Stimulated activated CD8-positive, alpha-beta memory T cell treated with anti-CD3 and anti-CD28 coated beads, Interleukin-15, amount 100 ng/mL, for 1 hour (primary cell): ENCODE measurements at regions not wholly inside any gene's neighbourhood (a gene's known extent, or its start where the extent isn't known, plus 50 kb on each side); places are given as distances from the start of the nearest gene placed in this dataset.
A peak's percentile ranks its signal among the peaks of the same experiment; 100 is the strongest.
"Not testable (repeated sequence)": the region's sequence is repeated elsewhere in the genome, so short reads cannot be mapped to it uniquely, and the experiment has no call there.

Source experiments
- DNase-seq: peaks from one replicate; pipeline ENCODE4 v3.0.0-alpha.2; 2020; ENCODE audit warnings: low read depth

- DNase-seq = no peak
These were observed 51.8 kb upstream of the MYB start for GRCh38 chr6:135129136-135129856.

GRCh38 chr6:135128268-135128914 lies 52.7 kb upstream of the MYB start:
- DNase-seq = peak; percentile 14

- no peak for DNase-seq
These were observed 54.4 kb upstream of the MYB start for GRCh38 chr6:135126729-135127128.

DNA sequence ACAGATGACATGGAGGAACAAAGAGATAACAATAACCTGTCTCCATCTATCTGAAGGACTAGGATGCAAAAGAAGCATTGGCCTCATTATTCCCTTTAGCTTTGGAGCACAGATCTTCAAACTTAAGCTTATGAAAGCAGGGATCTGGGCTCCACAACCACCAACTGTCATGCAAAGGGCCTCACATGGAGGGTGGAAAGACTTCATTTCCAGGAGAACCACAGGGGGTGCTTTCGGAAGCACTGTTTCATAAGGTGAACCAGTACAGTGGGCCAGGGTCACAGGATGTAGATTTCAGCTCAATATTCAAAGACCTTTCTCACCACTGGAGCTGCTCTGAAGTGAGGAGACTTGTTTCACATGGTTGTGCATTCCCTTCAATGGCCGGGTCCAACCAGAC lies 55.1 kb upstream of the MYB start:
- DNase-seq = no peak

GRCh38 chr6:135121434-135121833 lies 59.7 kb upstream of the MYB start:
- no peak for DNase-seq

DNA sequence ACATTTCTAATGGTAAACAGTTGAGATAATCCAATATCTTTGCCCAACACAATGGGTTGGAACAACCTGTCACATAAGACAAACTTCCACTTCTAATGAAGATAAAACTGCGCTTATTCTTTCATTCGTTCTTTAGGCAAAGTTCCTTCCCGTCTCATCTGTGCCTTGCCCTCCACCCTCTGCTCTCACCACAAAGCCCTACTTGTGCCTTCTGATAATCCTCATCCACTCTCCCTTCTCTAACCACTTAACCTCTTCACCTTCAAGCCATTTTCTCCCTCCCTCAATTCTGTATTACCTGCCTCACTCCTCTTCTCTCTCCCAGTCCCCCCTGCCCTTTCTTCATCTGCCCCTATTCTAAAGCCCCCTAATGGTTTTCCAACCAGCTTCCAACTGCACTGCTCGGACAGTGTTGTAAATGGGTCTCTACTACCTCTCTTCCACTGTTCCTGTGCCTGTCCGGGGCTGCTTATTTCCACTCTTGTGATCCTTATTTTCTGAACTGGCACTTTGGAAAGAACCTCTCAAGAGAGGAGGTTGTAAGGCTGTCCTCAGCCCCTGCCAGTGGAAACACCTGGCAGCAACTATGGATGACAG lies 62.9 kb upstream of the MYB start:
- DNase-seq = no peak

GRCh38 chr6:135117413-135117968 lies 62.9 kb upstream of the HBS1L start:
- DNase-seq = no peak

DNA sequence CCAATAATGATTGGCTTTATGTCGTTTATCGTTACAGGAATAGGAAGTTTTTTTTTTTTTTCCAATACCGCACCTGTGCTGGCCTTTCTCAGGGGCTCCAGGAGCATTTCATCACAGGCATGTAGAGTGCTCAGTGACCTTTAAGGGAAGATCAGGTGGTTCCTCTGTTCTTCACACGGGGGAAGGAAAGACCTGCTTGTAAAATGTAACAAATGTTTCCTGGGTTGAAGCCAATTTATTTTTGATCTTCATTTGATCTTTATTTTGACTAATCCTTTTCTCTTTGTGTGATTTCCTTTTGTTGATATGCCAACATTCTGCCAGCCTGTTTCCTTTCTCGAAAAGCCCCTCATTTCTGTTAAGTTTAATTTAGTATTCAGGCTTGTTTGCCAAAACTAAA lies 61.9 kb upstream of the HBS1L start:
- DNase-seq = no peak

DNA sequence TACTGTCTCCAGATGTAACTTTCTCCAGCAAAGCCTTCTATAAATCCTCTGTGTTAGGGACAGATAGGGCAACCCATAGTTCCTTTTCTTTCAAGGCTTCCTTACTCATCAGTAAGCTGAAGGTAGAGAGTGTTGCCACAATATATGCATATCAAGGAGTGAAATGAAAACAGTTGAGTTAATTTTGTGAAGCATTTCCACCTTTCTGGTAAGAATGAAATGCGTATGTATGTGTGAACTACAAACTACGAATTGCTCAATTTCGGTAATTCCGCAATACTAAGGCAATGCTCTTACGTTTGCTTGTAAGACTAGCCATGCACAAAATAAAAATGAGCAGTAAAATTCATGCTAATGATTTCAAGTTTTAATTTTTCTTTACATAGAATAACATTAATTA lies 61.2 kb upstream of the HBS1L start:
- DNase-seq = no peak

GRCh38 chr6:135115411-135115810 lies 60.8 kb upstream of the HBS1L start:
- no peak for DNase-seq

DNA sequence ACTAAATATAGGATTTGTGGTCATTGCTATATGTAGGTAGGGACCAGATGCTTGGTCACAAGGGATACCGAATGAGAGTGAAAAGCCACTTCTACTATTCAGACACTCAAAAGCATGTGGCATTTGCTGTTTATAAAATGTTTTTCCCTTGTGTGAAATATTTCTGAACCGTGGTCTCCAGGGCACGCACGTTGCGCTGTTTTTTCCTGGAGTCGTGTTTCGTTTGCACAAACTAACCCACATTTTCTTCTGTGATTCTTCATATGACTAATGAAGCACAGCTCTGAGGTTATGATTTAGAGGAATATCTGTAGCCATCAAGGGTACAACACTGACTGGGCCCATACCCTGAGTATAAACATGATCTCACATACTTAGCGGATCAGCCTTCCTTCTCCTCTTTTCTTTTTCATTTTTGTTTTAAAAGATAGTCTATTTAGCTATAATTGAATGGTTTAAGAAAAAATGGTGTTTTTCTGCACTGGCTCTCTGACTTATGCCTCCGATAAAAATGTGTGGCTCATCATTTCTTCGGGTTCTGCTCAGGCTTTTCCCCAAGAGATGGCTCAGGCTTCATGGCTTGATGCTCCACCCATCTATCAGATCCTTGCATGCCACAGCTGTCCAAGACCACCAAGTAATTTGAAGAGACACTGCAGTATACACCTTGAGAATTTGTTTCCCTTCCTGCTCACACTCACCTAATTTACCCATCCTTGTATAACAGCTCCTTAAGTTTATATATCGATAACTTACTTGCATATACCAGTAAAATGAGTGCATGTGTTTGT lies 59.9 kb upstream of the HBS1L start:
- no peak for DNase-seq

DNA sequence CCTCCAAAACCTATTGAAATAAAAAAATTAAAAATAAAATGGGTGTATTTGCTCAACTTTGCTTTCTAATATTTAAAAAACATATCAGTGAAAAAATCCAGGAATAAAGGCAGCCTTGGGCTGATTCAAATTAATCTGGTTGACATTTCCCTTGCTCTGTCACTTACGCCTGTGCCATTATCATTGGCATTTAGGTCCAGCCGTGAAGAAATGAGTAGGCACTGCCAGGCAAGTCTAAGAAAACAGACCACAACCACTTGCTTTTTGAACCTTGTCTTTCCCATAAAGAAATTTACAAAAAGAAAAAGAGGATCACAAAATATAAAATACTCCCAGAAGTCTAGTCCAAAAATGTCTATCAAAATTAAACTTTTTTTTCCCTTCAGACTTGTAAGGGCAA lies 59.2 kb upstream of the HBS1L start:
- no peak for DNase-seq

DNA sequence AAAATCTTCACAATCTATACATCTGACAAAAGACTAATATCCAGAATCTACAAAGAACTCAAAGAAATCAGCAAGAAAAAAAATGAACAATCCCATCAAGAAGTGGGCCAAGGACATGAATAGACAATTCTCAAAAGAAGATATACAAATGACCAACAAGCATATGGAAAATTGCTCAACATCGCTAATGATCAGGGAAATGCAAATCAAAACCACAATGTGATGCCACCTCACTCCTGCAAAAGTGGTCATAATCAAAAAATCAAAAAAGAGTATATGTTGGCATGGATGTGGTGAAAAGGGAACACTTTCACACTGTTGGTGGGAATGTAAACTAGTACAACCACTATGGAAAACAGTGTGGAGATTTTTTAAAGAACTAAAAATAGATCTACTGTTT lies 58.3 kb upstream of the HBS1L start:
- DNase-seq = not testable (repeated sequence)

DNA sequence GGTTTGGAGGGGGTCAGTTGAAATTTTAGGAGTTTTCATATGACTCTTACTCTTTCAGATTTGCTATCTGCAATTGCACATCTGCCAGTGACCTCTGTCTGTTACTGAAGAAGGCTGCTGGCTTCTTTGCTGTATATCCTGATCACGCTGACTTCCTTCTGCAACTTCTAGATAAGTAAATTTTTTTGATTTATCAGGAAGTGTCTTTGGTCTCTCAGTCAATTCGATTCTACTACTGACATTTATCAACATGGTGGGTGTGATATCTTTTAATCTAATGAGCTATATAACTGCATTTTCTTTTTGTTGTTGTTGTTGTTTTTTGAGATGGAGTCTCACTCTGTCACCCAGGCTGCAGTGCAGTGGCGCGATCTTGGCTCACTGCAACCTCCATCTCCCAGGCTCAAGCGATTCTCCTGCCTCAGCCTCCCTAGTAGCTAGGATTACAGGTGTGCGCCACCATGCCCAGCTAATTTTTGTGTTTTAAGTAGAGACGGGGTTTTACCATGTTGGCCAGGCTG lies 55.7 kb upstream of the HBS1L start:
- DNase-seq = not testable (repeated sequence)

GRCh38 chr6:135109761-135110160 lies 55.1 kb upstream of the HBS1L start:
- DNase-seq = no peak

DNA sequence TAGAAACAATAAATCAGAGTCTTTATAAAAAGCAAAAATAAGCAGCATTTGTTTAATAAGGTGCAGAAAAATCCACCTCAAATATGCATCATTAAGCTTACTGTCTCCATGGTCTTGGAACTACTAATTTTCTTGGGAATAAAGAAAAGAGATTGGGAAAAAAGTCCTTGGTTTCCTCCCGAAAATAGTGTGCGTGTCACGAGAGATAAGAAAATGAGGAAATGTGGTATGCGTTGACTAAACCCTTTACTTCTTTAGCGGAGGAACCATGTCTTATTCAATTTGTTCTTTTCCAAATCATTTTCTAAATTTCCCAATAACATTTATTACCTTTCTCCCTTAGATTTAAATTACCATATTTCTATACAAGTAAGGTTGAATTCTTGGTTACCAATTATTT lies 54.1 kb upstream of the HBS1L start:
- no peak for DNase-seq

- no peak for DNase-seq
These were observed 52.0 kb upstream of the HBS1L start for GRCh38 chr6:135106611-135107010.

- DNase-seq = no peak
These were observed 51.1 kb upstream of the HBS1L start for GRCh38 chr6:135105710-135106109.

DNA sequence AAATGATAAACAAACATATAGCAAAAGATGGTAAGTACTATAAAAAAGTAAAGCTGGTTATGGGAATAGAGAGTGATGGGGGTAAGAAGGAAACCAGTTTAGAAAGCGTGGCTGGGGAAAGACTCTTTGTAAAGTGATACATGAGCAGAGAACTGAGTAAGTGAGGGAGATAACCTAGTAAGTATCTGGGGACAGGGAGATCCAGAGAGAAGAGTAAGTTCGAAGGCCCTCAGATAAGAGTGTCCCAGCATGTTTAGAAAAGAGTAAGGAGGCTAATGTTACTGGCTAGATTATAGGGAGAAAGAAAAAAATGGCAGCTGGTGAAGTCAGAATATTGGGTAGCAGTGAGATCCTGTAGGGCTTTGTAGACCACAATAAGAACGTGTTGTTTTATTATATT lies 50.7 kb upstream of the HBS1L start:
- DNase-seq = no peak
